BJ (cell line): ENCODE measurements at regions not wholly inside any gene's neighbourhood (a gene's known extent, or its start where the extent isn't known, plus 50 kb on each side); places are given as distances from the start of the nearest gene placed in this dataset.

Source experiments
- small RNA-seq: library from RNA; depleted of rRNA; stranded (forward); fragments of <200 nt; gene quantifications from one replicate; pipeline ENCODE3, GENCODE V24; 2012; ENCODE audit warnings: low replicate concordance, low read depth; ENCODE audit not compliant: insufficient read length

Small RNA genes lying in the stretch of these regions (small RNA-seq; reads per million reads assigned to genes)
- 9.5 reads per million, percentile 76 among the genes with 10 or more reads in this experiment for gene RNA5-8SP4
